ENCODE measurements at regions not wholly inside any gene's neighbourhood (a gene's known extent, or its start where the extent isn't known, plus 50 kb on each side); places are given as distances from the start of the nearest gene placed in this dataset.

- TF ChIP-seq CTCF (IDR thresholded peaks at IDR 0.05; ENCODE audit: low read depth, low read length) (no peak), EZH2phosphoT487 (IDR thresholded peaks at IDR 0.05; ENCODE audit: low read depth) (no peak)
Measured at GRCh38 chr11:127054153-127054552, 53.6 kb upstream of the KIRREL3 start.

Data from OCI-LY3 (cell line).